HCT116 (cell line): ENCODE measurements at regions not wholly inside any gene's neighbourhood (a gene's known extent, or its start where the extent isn't known, plus 50 kb on each side); places are given as distances from the start of the nearest gene placed in this dataset.

Source experiments
- ATAC-seq: fragments of 200-7000 bp; cut with Tn5 transposase; 2 replicates; pipeline ENCODE4 v1.9.1; 2020; ENCODE audit warnings: mild to moderate bottlenecking, moderate library complexity
- BruUV-seq: library from RNA; stranded (reverse); fragments of 400-500 nt; replicated peaks from 2 replicates; lab custom pipeline; 2021; lab: Mats Ljungman, UMichigan
- CTCF ChIA-PET: fragments of 300-600 bp; sonication (Branson Sonifier 250); formaldehyde crosslinking; loops from one replicate; lab custom pipeline; 2021; ENCODE audit warnings: antibody characterized with exemption; lab: Charles Lee
- POLR2A ChIA-PET: fragments of 300-600, 350-600 bp; sonication (Branson Sonifier 250); formaldehyde crosslinking; loops from one replicate; lab custom pipeline; 2021; ENCODE audit warnings: antibody characterized with exemption; lab: Charles Lee
- RAD21 ChIA-PET, 2 experiments: fragments of 300-600 bp; sonication (Branson Sonifier 250); formaldehyde crosslinking; loops; one replicate each; lab custom pipeline; 2023; ENCODE audit warnings: low total read pairs in 2 of 2; ENCODE audit not compliant: uncharacterized antibody in 2 of 2, unreplicated experiment in 2 of 2, low non-redundant PET in 1 of 2; lab: Charles Lee
- DNase-seq: peaks from one replicate; pipeline ENCODE4 v3.0.0-alpha.2; 2010; ENCODE audit warnings: low read depth, low spot score
- H2AFZ ChIP-seq: fragments of 200-600 bp; shearing (Covaris generic), sonication (generic); 2 replicates; pipeline ENCODE4 v1.6.1; 2017; ENCODE audit warnings: low read depth, mixed run types, mixed read lengths, antibody characterized with exemption, low read length; ENCODE audit not compliant: poor library complexity, severe bottlenecking
- H3K27ac ChIP-seq: 2 replicates; pipeline ENCODE4 v1.5.1; 2012; ENCODE audit warnings: low read depth, low read length
- H3K27me3 ChIP-seq: fragments of 200-600 bp; sonication (generic); 2 replicates; pipeline ENCODE4 v1.6.1; 2016; ENCODE audit warnings: mixed run types, low read length, mixed read lengths; ENCODE audit not compliant: insufficient read depth
- H3K36me3 ChIP-seq, 2 experiments: fragments of 200-500 bp in 1 of 2; fragments of 200-600 bp in 1 of 2; sonication (Bioruptor generic) in 1 of 2; sonication (generic) in 1 of 2; 2 replicates each; pipeline versions ENCODE4 v1.5.1 to v1.6.1; 2014 to 2016; ENCODE audit warnings: low read length in 2 of 2, inconsistent platforms in 1 of 2, mixed read lengths in 1 of 2, mixed run types in 1 of 2; ENCODE audit not compliant: insufficient read depth in 2 of 2, control insufficient read depth in 1 of 2
- H3K4me1 ChIP-seq, 2 experiments: fragments of 200-600 bp in 1 of 2; sonication (generic) in 1 of 2; 2 replicates each; pipeline versions ENCODE4 v1.5.1 to v1.6.1; 2012 to 2017; ENCODE audit warnings: low read length in 2 of 2, inconsistent platforms in 1 of 2, mild to moderate bottlenecking in 1 of 2, mixed read lengths in 1 of 2, mixed run types in 1 of 2, moderate library complexity in 1 of 2; ENCODE audit not compliant: insufficient read depth in 2 of 2, control insufficient read depth in 1 of 2
- H3K4me2 ChIP-seq: fragments of 200-600 bp; sonication (generic); 2 replicates; pipeline ENCODE4 v1.6.1; 2017; ENCODE audit warnings: mixed run types, low read length, mixed read lengths
- H3K4me3 ChIP-seq, 2 experiments: fragments of 200-600 bp in 1 of 2; sonication (generic) in 1 of 2; replicated peaks in 1 of 2; 2 replicates each; pipeline ENCODE4 v1.5.1; 2011 to 2016; ENCODE audit warnings: low read length in 2 of 2, control low read depth in 1 of 2, low read depth in 1 of 2, mild to moderate bottlenecking in 1 of 2, mixed read lengths in 1 of 2, mixed run types in 1 of 2
- H3K79me2 ChIP-seq: fragments of 200-600 bp; sonication (generic); 2 replicates; pipeline ENCODE4 v1.6.1; 2017; ENCODE audit warnings: mild to moderate bottlenecking, mixed run types, low read length, moderate library complexity, mixed read lengths; ENCODE audit not compliant: insufficient read depth
- H3K9ac ChIP-seq: fragments of 200-600 bp; sonication (generic); 2 replicates; pipeline ENCODE4 v1.6.1; 2016; ENCODE audit warnings: low read length, mixed read lengths
- H3K9me2 ChIP-seq: fragments of 200-600 bp; sonication (generic), shearing (Covaris generic); 2 replicates; pipeline ENCODE4 v1.6.1; 2017; ENCODE audit warnings: mixed run types, mild to moderate bottlenecking, moderate library complexity; ENCODE audit not compliant: insufficient read depth
- H3K9me3 ChIP-seq, 2 experiments: fragments of 200-500 bp in 1 of 2; fragments of 200-600 bp in 1 of 2; sonication (Bioruptor generic) in 1 of 2; sonication (generic) in 1 of 2; 2 replicates each; pipeline ENCODE4 v1.6.1; 2014 to 2017; ENCODE audit warnings: low read length in 2 of 2, mixed read lengths in 2 of 2, inconsistent platforms in 1 of 2, low read depth in 1 of 2, mild to moderate bottlenecking in 1 of 2, mixed run types in 1 of 2, moderate library complexity in 1 of 2; ENCODE audit not compliant: control insufficient read depth in 1 of 2, insufficient read depth in 1 of 2
- H4K20me1 ChIP-seq: fragments of 200-600 bp; sonication (generic), shearing (Covaris generic); 2 replicates; pipeline ENCODE4 v1.6.1; 2017; ENCODE audit warnings: mixed run types, mild to moderate bottlenecking, moderate library complexity; ENCODE audit not compliant: insufficient read depth
- ATF3 ChIP-seq: IDR thresholded peaks from 2 replicates; pipeline ENCODE4 v1.6.1; 2012
- CBX3 ChIP-seq: IDR thresholded peaks from 2 replicates; pipeline ENCODE4 v1.6.1; 2012; ENCODE audit warnings: low read depth
- CEBPB ChIP-seq: IDR thresholded peaks from 2 replicates; pipeline ENCODE4 v1.6.1; 2012; ENCODE audit warnings: low read depth
- CTCF ChIP-seq, 3 experiments: fragments of 200-600 bp in 1 of 3; sonication (generic) in 1 of 3; IDR thresholded peaks in 2 of 3; conservative IDR thresholded peaks in 1 of 3; 2 replicates each; pipeline ENCODE4 v1.5.1; 2012 to 2017; ENCODE audit warnings: low read depth in 2 of 3, low read length in 2 of 3, antibody characterized with exemption in 1 of 3, borderline replicate concordance in 1 of 3, control low read depth in 1 of 3, mild to moderate bottlenecking in 1 of 3, mixed read lengths in 1 of 3, mixed run types in 1 of 3, moderate library complexity in 1 of 3; ENCODE audit not compliant: insufficient read depth in 1 of 3
- EGR1 ChIP-seq: IDR thresholded peaks from 2 replicates; pipeline ENCODE4 v1.6.1; 2012; ENCODE audit warnings: low read depth
- ELF1 ChIP-seq: IDR thresholded peaks from 2 replicates; pipeline ENCODE4 v1.6.1; 2012; ENCODE audit warnings: low read depth, borderline replicate concordance
- EZH2phosphoT487 ChIP-seq: fragments of 200-600 bp; IDR thresholded peaks from 2 replicates; pipeline ENCODE4 v1.6.1; 2018; ENCODE audit warnings: antibody characterized with exemption, borderline replicate concordance
- FOSL1 ChIP-seq: IDR thresholded peaks from 2 replicates; pipeline ENCODE4 v1.6.1; 2012; ENCODE audit warnings: low read depth
- MAX ChIP-seq: IDR thresholded peaks from 2 replicates; pipeline ENCODE4 v1.6.1; 2012
- POLR2A ChIP-seq: IDR thresholded peaks from 2 replicates; pipeline ENCODE4 v1.7.0; 2011; ENCODE audit warnings: borderline replicate concordance; ENCODE audit not compliant: insufficient read depth, insufficient read length; ENCODE audit errors: extremely low read depth
- POLR2AphosphoS5 ChIP-seq: IDR thresholded peaks from 2 replicates; pipeline ENCODE4 v1.6.1; 2011; ENCODE audit warnings: mild to moderate bottlenecking, low read depth, low read length, moderate library complexity
- RAD21 ChIP-seq: IDR thresholded peaks from 2 replicates; pipeline ENCODE4 v1.6.1; 2012; ENCODE audit warnings: low read depth, mild to moderate bottlenecking
- SIN3A ChIP-seq: IDR thresholded peaks from 2 replicates; pipeline ENCODE4 v1.6.1; 2012; ENCODE audit warnings: low read depth
- SP1 ChIP-seq: IDR thresholded peaks from 2 replicates; pipeline ENCODE4 v1.6.1; 2012; ENCODE audit warnings: low read depth
- TCF7L2 ChIP-seq: IDR thresholded peaks from 2 replicates; pipeline ENCODE4 v1.7.0; 2011; ENCODE audit warnings: borderline replicate concordance, inconsistent platforms; ENCODE audit not compliant: insufficient read depth, insufficient read length; ENCODE audit errors: extremely low read depth
- YY1 ChIP-seq: IDR thresholded peaks from 2 replicates; pipeline ENCODE4 v1.6.1; 2011; ENCODE audit warnings: low read length, low read depth, moderate library complexity, mild to moderate bottlenecking; ENCODE audit not compliant: insufficient replicate concordance; ENCODE audit errors: extremely low read depth
- intact Hi-C: fragments of 100-400 bp; cut with micrococcal nuclease; formaldehyde crosslinking; loops from 2 replicates; pipeline ENCODE4 v1.10.0; 2022

- no TSS peak for BruUV-seq
- RAD21 ChIA-PET, result no interaction called here
- Histone ChIP-seq H3K9ac (no peak overlapping the region), H3K36me3 (no peaks in the 10 kb centered on the region), H3K9me2 (no peaks in the 10 kb centered on the region), H4K20me1 (no peaks in the 10 kb centered on the region), H3K4me3 (no peak overlapping the region), H3K79me2 (no peaks in the 10 kb centered on the region), H3K4me1 (no peaks in the 10 kb centered on the region), H2AFZ (no peak overlapping the region), H3K27ac (no peak overlapping the region), H3K27me3 (no peaks in the 10 kb centered on the region), H3K4me2 (no peak overlapping the region), H3K9me3 (peaks cover 5 to 10% of the 10 kb centered on the region in 2 experiments; a peak in 2 of 4 replicates)
- CTCF ChIA-PET, result no interaction called here
- TF ChIP-seq SIN3A (no peak), EGR1 (no peak), ELF1 (no peak), SP1 (no peak), YY1 (no peak), POLR2A (no peak), CBX3 (no peak), CEBPB (no peak), ATF3 (no peak), CTCF (IDR thresholded peaks at IDR 0.05 in 2 of 3, conservative IDR thresholded peaks at IDR 0.05 in 1 of 3; ENCODE audit: borderline replicate concordance in 1 of 3, insufficient read depth in 1 of 3, low read depth in 2 of 3, low read length in 2 of 3) (no peak)
- POLR2A ChIA-PET, result no interaction called here
- ATAC-seq (no peak), DNase-seq (no peak)
- intact Hi-C loops, result no loop called here
Observed at GRCh38 chr2:125450092-125450491, 1205.9 kb upstream of the GYPC start.

GRCh38 chr2:125455110-125455509 lies 1200.8 kb upstream of the GYPC start:
- Histone ChIP-seq H2AFZ (no peak overlapping the region), H3K36me3 (no peaks in the 10 kb centered on the region), H3K79me2 (no peaks in the 10 kb centered on the region), H3K27ac (no peak overlapping the region), H3K27me3 (no peaks in the 10 kb centered on the region), H3K9me2 (no peaks in the 10 kb centered on the region), H3K4me2 (no peak overlapping the region), H4K20me1 (no peaks in the 10 kb centered on the region), H3K4me3 (no peak overlapping the region), H3K9ac (no peak overlapping the region), H3K9me3 (peaks cover 5 to 14% of the 10 kb centered on the region in 2 experiments; a peak in 2 of 4 replicates), H3K4me1 (no peaks in the 10 kb centered on the region)
- TF ChIP-seq FOSL1, result no peak
- TF ChIP-seq MAX, result no peak
- no peak for TF ChIP-seq RAD21
- no peak for TF ChIP-seq CBX3
- no peak for TF ChIP-seq SIN3A
- TF ChIP-seq ELF1, result no peak
- no peak for TF ChIP-seq EZH2phosphoT487
- TF ChIP-seq TCF7L2, result no peak
- TF ChIP-seq ATF3, result no peak
- no peak for TF ChIP-seq POLR2AphosphoS5
- TF ChIP-seq POLR2A, result no peak
- RAD21 ChIA-PET, result no interaction called here
- CTCF ChIA-PET, result no interaction called here
- intact Hi-C loops, result no loop called here
- no peak for DNase-seq
- no TSS peak for BruUV-seq
- POLR2A ChIA-PET, result no interaction called here
- ATAC-seq, result no peak
